SK-N-SH treated with all-trans-retinoic acid at 6 μM for 48 hours (cell line): ENCODE measurements at regions not wholly inside any gene's neighbourhood (a gene's known extent, or its start where the extent isn't known, plus 50 kb on each side); places are given as distances from the start of the nearest gene placed in this dataset.

Experiments
- ATAC-seq: fragments of 200-7000 bp; cut with Tn5 transposase; 3 replicates; pipeline ENCODE4 v1.9.1; 2020; ENCODE audit warnings: mild to moderate bottlenecking, moderate library complexity
- ARNTL ChIP-seq: fragments of 450-650 bp; formaldehyde crosslinking; IDR thresholded peaks from 2 replicates; pipeline ENCODE4 v1.5.0; 2020; ENCODE audit warnings: low read depth, mild to moderate bottlenecking, moderate library complexity, borderline replicate concordance
- BACH2 ChIP-seq: fragments of 250-450 bp; sonication (Bioruptor Pico); IDR thresholded peaks from 2 replicates; pipeline ENCODE4 v1.9.0; 2021; ENCODE audit warnings: mild to moderate bottlenecking, borderline replicate concordance
- CREB5 ChIP-seq: fragments of 250-450 bp; sonication (Bioruptor Pico); IDR thresholded peaks from 2 replicates; pipeline ENCODE4 v1.5.1; 2020; ENCODE audit warnings: low read depth, mild to moderate bottlenecking, moderate library complexity
- CSDC2 ChIP-seq: fragments of 250-450 bp; sonication (Bioruptor Pico); IDR thresholded peaks from 2 replicates; pipeline ENCODE4 v1.5.0; 2020; ENCODE audit warnings: mild to moderate bottlenecking, moderate library complexity
- CSRNP3 ChIP-seq: fragments of 250-450 bp; sonication (Bioruptor Pico); IDR thresholded peaks from 2 replicates; pipeline ENCODE4 v1.5.1; 2021; ENCODE audit warnings: mild to moderate bottlenecking, moderate library complexity
- GLIS3 ChIP-seq: fragments of 250-450 bp; sonication (Bioruptor Pico); IDR thresholded peaks from 2 replicates; pipeline ENCODE4 v1.5.0; 2020; ENCODE audit warnings: mild to moderate bottlenecking, moderate library complexity
- ISL1 ChIP-seq: fragments of 250-450 bp; sonication (Bioruptor Pico); IDR thresholded peaks from 2 replicates; pipeline ENCODE4 v2.1.2; 2022; ENCODE audit warnings: mild to moderate bottlenecking, moderate library complexity
- PATZ1 ChIP-seq: fragments of 250-450 bp; sonication (Bioruptor Pico); IDR thresholded peaks from 2 replicates; pipeline ENCODE4 v1.8.0; 2020; ENCODE audit warnings: mild to moderate bottlenecking, moderate library complexity, borderline replicate concordance
- PPARA ChIP-seq: fragments of 250-450 bp; sonication (Bioruptor Pico); IDR thresholded peaks from 2 replicates; pipeline ENCODE4 v1.5.0; 2020; ENCODE audit warnings: mild to moderate bottlenecking, borderline replicate concordance
- RARB ChIP-seq: fragments of 250-450 bp; sonication (Bioruptor Pico); IDR thresholded peaks from 2 replicates; pipeline ENCODE4 v1.8.0; 2021; ENCODE audit warnings: mild to moderate bottlenecking, moderate library complexity
- SNAI2 ChIP-seq: fragments of 250-450 bp; sonication (Bioruptor Pico); IDR thresholded peaks from 2 replicates; pipeline ENCODE4 v1.5.0; 2020; ENCODE audit warnings: mild to moderate bottlenecking, moderate library complexity
- TCF4 ChIP-seq: fragments of 250-450 bp; sonication (Bioruptor Pico); IDR thresholded peaks from 2 replicates; pipeline ENCODE4 v1.8.0; 2021; ENCODE audit warnings: mild to moderate bottlenecking, moderate library complexity, borderline replicate concordance
- TOX ChIP-seq: fragments of 250-450 bp; sonication (Bioruptor Pico); IDR thresholded peaks from 2 replicates; pipeline ENCODE4 v1.8.0; 2021; ENCODE audit warnings: mild to moderate bottlenecking, moderate library complexity, borderline replicate concordance
- TSHZ2 ChIP-seq: fragments of 250-450 bp; sonication (Bioruptor Pico); IDR thresholded peaks from 2 replicates; pipeline ENCODE4 v1.5.0; 2020; ENCODE audit warnings: mild to moderate bottlenecking, moderate library complexity
- ZC3H10 ChIP-seq: fragments of 250-450 bp; sonication (Bioruptor Pico); IDR thresholded peaks from 2 replicates; pipeline ENCODE4 v1.5.1; 2021; ENCODE audit warnings: mild to moderate bottlenecking, moderate library complexity
- ZFP3 ChIP-seq: fragments of 250-450 bp; sonication (Bioruptor Pico); IDR thresholded peaks from 2 replicates; pipeline ENCODE4 v1.5.0; 2020; ENCODE audit warnings: mild to moderate bottlenecking, moderate library complexity
- ZFP30 ChIP-seq: fragments of 450-650 bp; formaldehyde crosslinking; IDR thresholded peaks from 2 replicates; pipeline ENCODE4 v1.5.0; 2022; ENCODE audit warnings: mild to moderate bottlenecking, moderate library complexity
- ZNF565 ChIP-seq: fragments of 450-650 bp; formaldehyde crosslinking; conservative IDR thresholded peaks from 2 replicates; pipeline ENCODE4 v1.5.0; 2020; ENCODE audit warnings: low read depth, mild to moderate bottlenecking, moderate library complexity
- ZNF70 ChIP-seq: fragments of 450-650 bp; formaldehyde crosslinking; IDR thresholded peaks from 2 replicates; pipeline ENCODE4 v1.5.0; 2020; ENCODE audit warnings: mild to moderate bottlenecking, moderate library complexity
- ZNF8 ChIP-seq: fragments of 450-650 bp; formaldehyde crosslinking; IDR thresholded peaks from 2 replicates; pipeline ENCODE4 v1.5.0; 2020; ENCODE audit warnings: mild to moderate bottlenecking, moderate library complexity

- TF ChIP-seq ZNF70 (CRISPR knock-in tag), result no peak
- TF ChIP-seq RARB, result peak; percentile 79; the same call in 1 of the 2 replicates
- peak; percentile 96 for TF ChIP-seq TOX (CRISPR knock-in tag)
- no peak for TF ChIP-seq GLIS3
- TF ChIP-seq ZC3H10 (CRISPR knock-in tag), result peak; percentile 83; the same call in 1 of the 2 replicates
- no peak for TF ChIP-seq CSRNP3
- no peak for TF ChIP-seq ZFP30 (CRISPR knock-in tag)
These were observed 91.1 kb upstream of the VEGFC start for GRCh38 chr4:176883681-176884418.

GRCh38 chr4:176885224-176885623, 92.5 kb upstream of the VEGFC start:
- no peak for ATAC-seq
- TF ChIP-seq CREB5 (CRISPR knock-in tag) (no peak), ZNF565 (CRISPR knock-in tag) (no peak), TOX (CRISPR knock-in tag) (0 out of 2 replicates have a peak, but pooled peaks have one; percentile 8)

More at GRCh38 chr4:176883681-176884418, 91.1 kb upstream of the VEGFC start:
- peak; percentile 83 for ATAC-seq

- no peak for TF ChIP-seq TOX (CRISPR knock-in tag)
- TF ChIP-seq TSHZ2 (CRISPR knock-in tag), result no peak
- no peak for TF ChIP-seq ZC3H10 (CRISPR knock-in tag)
- no peak for TF ChIP-seq ARNTL (CRISPR knock-in tag)
- no peak for TF ChIP-seq TCF4 (CRISPR knock-in tag)
- no peak for TF ChIP-seq ZFP30 (CRISPR knock-in tag)
- no peak for TF ChIP-seq CSDC2
- no peak for TF ChIP-seq RARB
- no peak for TF ChIP-seq BACH2 (CRISPR knock-in tag)
- no peak for TF ChIP-seq PATZ1
- no peak for TF ChIP-seq SNAI2 (CRISPR knock-in tag)
- TF ChIP-seq ISL1 (CRISPR knock-in tag), result no peak
- no peak for ATAC-seq
These were observed 93.4 kb upstream of the VEGFC start for GRCh38 chr4:176886135-176886534.

- peak; percentile 70 for ATAC-seq
These were observed 97.1 kb upstream of the VEGFC start for GRCh38 chr4:176889776-176890175.

More at GRCh38 chr4:176889776-176890175, 97.1 kb upstream of the VEGFC start:
- TF ChIP-seq ISL1 (CRISPR knock-in tag), result no peak
- TF ChIP-seq ZNF8 (CRISPR knock-in tag), result no peak
- no peak for TF ChIP-seq PPARA (CRISPR knock-in tag)
- TF ChIP-seq ARNTL (CRISPR knock-in tag), result no peak
- TF ChIP-seq RARB, result no peak
- no peak for TF ChIP-seq CSRNP3
- TF ChIP-seq TCF4 (CRISPR knock-in tag), result no peak
- TF ChIP-seq GLIS3, result no peak
- TF ChIP-seq ZFP3 (CRISPR knock-in tag), result no peak
- TF ChIP-seq TOX (CRISPR knock-in tag), result no peak
- no peak for TF ChIP-seq ZFP30 (CRISPR knock-in tag)
- TF ChIP-seq SNAI2 (CRISPR knock-in tag), result no peak
